Gastroesophageal sphincter (tissue), 4 donors: ENCODE measurements at regions not wholly inside any gene's neighbourhood (a gene's known extent, or its start where the extent isn't known, plus 50 kb on each side); places are given as distances from the start of the nearest gene placed in this dataset.

Experiments
- ATAC-seq: fragments of 150-250 bp; one replicate; pipeline ENCODE4 v1.9.1; 2016; ENCODE audit warnings: mild to moderate bottlenecking, moderate library complexity
- H3K27ac ChIP-seq, 4 donors: fragments of 200-600 bp; sonication (generic) in 3 of 4; 1 replicate in 3 of 4; 2 replicates in 1 of 4; pipeline ENCODE4 v1.5.1; 2016 to 2019
- H3K27me3 ChIP-seq: fragments of 200-600 bp; sonication (generic); one replicate; pipeline ENCODE4 v1.5.1; 2019
- H3K36me3 ChIP-seq, 2 donors: fragments of 200-600 bp; sonication (generic); one replicate each; pipeline ENCODE4 v1.5.1; 2019; ENCODE audit warnings: control low read depth in 1 of 2
- H3K4me1 ChIP-seq, 3 donors: fragments of 200-600 bp; sonication (generic); 1 replicate in 2 of 3; 2 replicates in 1 of 3; pipeline ENCODE4 v1.5.1; 2016 to 2019; ENCODE audit warnings: control low read depth in 2 of 3
- H3K4me3 ChIP-seq, 2 donors: fragments of 200-600 bp; sonication (generic); one replicate each; pipeline ENCODE4 v1.5.1; 2019; ENCODE audit warnings: mild to moderate bottlenecking in 1 of 2, moderate library complexity in 1 of 2
- H3K9me3 ChIP-seq, 3 donors: fragments of 200-600 bp; sonication (generic); one replicate each; pipeline ENCODE4 v1.5.1; 2017 to 2019; ENCODE audit warnings: control low read depth in 2 of 3
- EP300 ChIP-seq: sonication (generic); formaldehyde crosslinking; IDR thresholded peaks from one replicate; pipeline ENCODE4 v1.6.1; 2017; ENCODE audit warnings: antibody characterized with exemption, mild to moderate bottlenecking
- POLR2A ChIP-seq, 2 donors: fragments of 450-650 bp; IDR thresholded peaks; one replicate each; pipeline ENCODE4 v1.6.1; 2017; ENCODE audit warnings: antibody characterized with exemption in 2 of 2, mild to moderate bottlenecking in 2 of 2, moderate library complexity in 1 of 2
- POLR2AphosphoS5 ChIP-seq: sonication (generic); formaldehyde crosslinking; IDR thresholded peaks from one replicate; pipeline ENCODE4 v1.6.1; 2017; ENCODE audit warnings: antibody characterized with exemption
- WGBS, 2 donors: methylation state at CpG; one replicate each; pipeline ENCODE4 v1.1.5; 2018; ENCODE audit warnings: low coverage in 1 of 2; 5-methylcytosine and 5-hydroxymethylcytosine counted together
- TF ChIP-seq, protein P1 (sequence below), 4 experiments: fragments of 200-600 bp in 2 of 4; fragments of 450-650 bp in 2 of 4; sonication (generic) in 1 of 4; IDR thresholded peaks; one replicate each; pipeline ENCODE4 v1.5.1; 2017 to 2019; ENCODE audit warnings: antibody characterized with exemption in 4 of 4, mild to moderate bottlenecking in 2 of 4, moderate library complexity in 2 of 4

DNA sequence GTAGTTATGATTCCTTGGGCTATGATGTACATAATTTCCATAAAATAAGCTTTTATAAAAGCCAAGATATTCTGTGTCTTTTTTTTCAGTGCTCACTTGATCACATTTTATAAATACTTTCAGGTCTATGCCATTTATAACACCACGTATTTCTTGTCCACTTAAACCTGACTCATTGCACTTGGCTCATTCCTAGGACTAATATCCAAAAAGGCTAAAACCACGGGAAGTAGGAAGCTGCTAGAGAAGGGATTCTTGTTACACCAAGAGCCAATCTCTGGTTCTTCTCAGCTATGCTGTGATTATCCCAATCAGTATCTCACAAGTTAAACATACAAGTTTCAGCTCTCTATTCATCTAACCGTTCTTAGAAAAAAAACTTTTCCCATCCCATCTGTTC lies 80.4 kb upstream of the CDH6 start:
- no peak overlapping the region for H3K4me3 ChIP-seq
- ATAC-seq: no peak
- TF ChIP-seq EP300 (no peak), POLR2AphosphoS5 (no peak), POLR2A (IDR thresholded peaks at IDR 0.05) (no peak)
- TF ChIP-seq, protein P1, sequence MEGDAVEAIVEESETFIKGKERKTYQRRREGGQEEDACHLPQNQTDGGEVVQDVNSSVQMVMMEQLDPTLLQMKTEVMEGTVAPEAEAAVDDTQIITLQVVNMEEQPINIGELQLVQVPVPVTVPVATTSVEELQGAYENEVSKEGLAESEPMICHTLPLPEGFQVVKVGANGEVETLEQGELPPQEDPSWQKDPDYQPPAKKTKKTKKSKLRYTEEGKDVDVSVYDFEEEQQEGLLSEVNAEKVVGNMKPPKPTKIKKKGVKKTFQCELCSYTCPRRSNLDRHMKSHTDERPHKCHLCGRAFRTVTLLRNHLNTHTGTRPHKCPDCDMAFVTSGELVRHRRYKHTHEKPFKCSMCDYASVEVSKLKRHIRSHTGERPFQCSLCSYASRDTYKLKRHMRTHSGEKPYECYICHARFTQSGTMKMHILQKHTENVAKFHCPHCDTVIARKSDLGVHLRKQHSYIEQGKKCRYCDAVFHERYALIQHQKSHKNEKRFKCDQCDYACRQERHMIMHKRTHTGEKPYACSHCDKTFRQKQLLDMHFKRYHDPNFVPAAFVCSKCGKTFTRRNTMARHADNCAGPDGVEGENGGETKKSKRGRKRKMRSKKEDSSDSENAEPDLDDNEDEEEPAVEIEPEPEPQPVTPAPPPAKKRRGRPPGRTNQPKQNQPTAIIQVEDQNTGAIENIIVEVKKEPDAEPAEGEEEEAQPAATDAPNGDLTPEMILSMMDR (IDR thresholded peaks at IDR 0.05): no peak
- no peaks in the 10 kb centered on the region for H3K9me3 ChIP-seq
- H3K36me3 ChIP-seq: no peaks in the 10 kb centered on the region
- peaks cover 0 to 5% (median 0%) of the 10 kb centered on the region in 3 donors for H3K4me1 ChIP-seq
- WGBS, 2 donors: 24 to 34% methylated on average over 3 of the region's 3 CpGs
- no peaks in the 10 kb centered on the region for H3K27me3 ChIP-seq
- no peak overlapping the region for H3K27ac ChIP-seq

DNA sequence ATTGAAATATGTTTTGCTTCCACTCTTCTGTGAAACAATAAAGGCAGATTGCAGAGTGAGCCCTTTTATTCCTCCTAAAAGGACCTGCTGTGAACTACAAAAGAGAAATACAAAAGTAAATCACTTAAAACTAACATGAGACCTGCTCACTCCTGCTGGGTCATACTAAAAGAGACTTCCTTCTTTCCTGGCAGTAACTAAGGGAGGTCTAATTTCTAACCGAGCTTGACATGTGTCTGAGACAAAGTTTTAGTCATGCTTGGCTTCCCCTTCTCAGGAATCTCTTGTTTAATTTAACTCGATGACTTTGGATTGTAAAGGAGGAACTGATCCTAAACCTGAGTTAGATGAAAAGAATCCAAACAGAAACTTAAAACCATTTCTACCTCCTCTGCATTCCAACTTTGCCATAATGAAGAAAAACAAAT lies 86.4 kb upstream of the CDH6 start:
- no peak for TF ChIP-seq POLR2A (IDR thresholded peaks at IDR 0.05)
- TF ChIP-seq, protein P1 (IDR thresholded peaks at IDR 0.05): no peak
- no peak for TF ChIP-seq EP300
- no peak for TF ChIP-seq POLR2AphosphoS5
- WGBS, 2 donors: 0 to 5% methylated on average over 2 of the region's 2 CpGs
- H3K9me3 ChIP-seq: no peaks in the 10 kb centered on the region
- H3K36me3 ChIP-seq: no peaks in the 10 kb centered on the region
- H3K27me3 ChIP-seq: no peaks in the 10 kb centered on the region
- ATAC-seq: no peak
- no peak overlapping the region for H3K4me3 ChIP-seq
- peaks cover 0 to 16% (median 0%) of the 10 kb centered on the region in 3 donors for H3K4me1 ChIP-seq
- H3K27ac ChIP-seq: no peak overlapping the region

DNA sequence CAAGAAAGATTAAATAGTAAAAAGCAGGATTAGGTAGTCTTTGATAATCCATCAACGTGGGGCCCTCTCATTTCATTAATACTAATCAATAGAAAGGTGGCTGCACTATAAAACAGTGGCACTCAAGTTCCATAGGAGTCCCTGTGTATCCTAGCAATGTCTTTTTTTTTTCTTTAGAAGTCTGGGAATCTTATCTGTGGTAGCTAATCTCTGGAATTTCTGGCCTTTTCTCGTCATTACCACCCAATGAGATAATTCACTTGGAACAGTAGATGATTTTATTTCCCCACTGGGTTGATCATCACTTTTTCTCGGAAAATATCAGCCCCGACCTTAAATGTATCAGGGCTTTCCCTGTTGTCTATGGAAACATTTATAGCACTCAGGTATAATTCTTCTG lies 86.8 kb upstream of the CDH6 start:
- 26 to 56% methylated on average over 4 of the region's 4 CpGs for WGBS, 2 donors
- TF ChIP-seq EP300: no peak
- no peaks in the 10 kb centered on the region for H3K27me3 ChIP-seq
- peaks cover 0 to 16% (median 0%) of the 10 kb centered on the region in 3 donors for H3K4me1 ChIP-seq
- no peak overlapping the region for H3K4me3 ChIP-seq
- no peaks in the 10 kb centered on the region for H3K9me3 ChIP-seq
- no peak overlapping the region for H3K27ac ChIP-seq
- no peak for ATAC-seq
- H3K36me3 ChIP-seq: no peaks in the 10 kb centered on the region

DNA sequence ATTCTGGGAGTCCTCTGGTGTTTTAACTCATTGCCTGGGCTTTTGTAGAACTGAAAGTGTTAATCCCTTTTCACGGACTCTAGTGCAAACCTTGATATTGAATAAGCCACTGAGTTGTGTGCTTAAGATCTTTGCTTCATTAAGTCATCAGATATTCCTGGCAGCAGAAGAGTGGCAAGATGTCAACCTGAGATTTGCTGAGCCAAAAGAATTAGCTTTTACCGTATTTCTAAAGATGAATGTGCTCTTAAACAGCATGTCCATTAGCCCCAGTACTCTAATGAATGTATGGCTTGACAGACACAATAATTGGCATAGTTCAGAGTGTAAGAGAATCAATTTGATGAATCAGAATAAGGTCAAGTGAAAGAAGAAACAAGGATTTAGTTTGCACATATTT lies 87.2 kb upstream of the CDH6 start:
- H3K9me3 ChIP-seq: no peaks in the 10 kb centered on the region
- no peak overlapping the region for H3K27ac ChIP-seq
- WGBS, 2 donors: 44 to 60% methylated on average over 1 to 2 of the region's 2 CpGs
- TF ChIP-seq POLR2A (IDR thresholded peaks at IDR 0.05) (no peak), POLR2AphosphoS5 (no peak), EP300 (no peak)
- TF ChIP-seq, protein P1 (IDR thresholded peaks at IDR 0.05): no peak
- ATAC-seq: no peak
- no peaks in the 10 kb centered on the region for H3K27me3 ChIP-seq
- H3K4me1 ChIP-seq: peaks cover 0 to 16% (median 0%) of the 10 kb centered on the region in 3 donors
- H3K4me3 ChIP-seq: no peak overlapping the region
- H3K36me3 ChIP-seq: no peaks in the 10 kb centered on the region

DNA sequence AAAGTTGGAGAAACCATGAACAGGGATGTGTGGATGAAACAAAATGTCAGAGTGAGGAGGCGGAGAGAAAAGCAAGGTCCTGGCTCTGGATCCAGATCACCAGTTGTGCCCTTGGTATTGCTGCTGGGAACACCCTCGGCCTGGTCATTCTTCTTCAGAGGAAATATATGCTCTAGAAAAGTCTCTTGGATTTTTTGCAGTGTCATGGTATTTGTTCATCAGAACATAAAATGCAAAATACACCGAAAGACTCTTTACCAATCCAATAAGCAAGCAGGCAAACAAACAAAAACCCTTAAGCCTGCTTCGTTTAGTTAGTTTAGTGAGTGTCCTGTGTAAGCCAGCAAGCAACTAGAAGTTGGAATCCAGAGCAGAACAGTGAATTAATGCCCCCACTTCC lies 88.7 kb upstream of the CDH6 start:
- H3K4me1 ChIP-seq: peaks cover 0 to 16% (median 0%) of the 10 kb centered on the region in 3 donors
- WGBS, 2 donors: 78 to 86% methylated on average over 3 to 4 of the region's 4 CpGs
- no peaks in the 10 kb centered on the region for H3K27me3 ChIP-seq
- no peaks in the 10 kb centered on the region for H3K9me3 ChIP-seq
- H3K36me3 ChIP-seq: no peaks in the 10 kb centered on the region
- no peak overlapping the region for H3K27ac ChIP-seq
- no peak for TF ChIP-seq POLR2AphosphoS5
- TF ChIP-seq, protein P1 (IDR thresholded peaks at IDR 0.05): no peak
- no peak for TF ChIP-seq EP300
- TF ChIP-seq POLR2A (IDR thresholded peaks at IDR 0.05): no peak
- ATAC-seq: no peak
- no peak overlapping the region for H3K4me3 ChIP-seq
